GM21447 (cell line): ENCODE measurements at regions not wholly inside any gene's neighbourhood (a gene's known extent, or its start where the extent isn't known, plus 50 kb on each side); places are given as distances from the start of the nearest gene placed in this dataset.

ENCODE experiments used
- ATAC-seq: cut with Tn5 transposase; IDR thresholded peaks from one replicate; pipeline ENCODE4 v1.9.1; 2021; ENCODE audit not compliant: unreplicated experiment

GRCh38 chr5:4424895-4425294 is 715.2 kb upstream of the ADAMTS16 start:
- ATAC-seq: no peak

GRCh38 chr5:4440536-4440935 is 699.6 kb upstream of the ADAMTS16 start:
- no peak for ATAC-seq

- no peak for ATAC-seq
Measured at GRCh38 chr5:4442221-4442620, 697.9 kb upstream of the ADAMTS16 start.

- no peak for ATAC-seq
Measured at GRCh38 chr5:4447657-4448056, 692.5 kb upstream of the ADAMTS16 start.

GRCh38 chr5:4453655-4454054 is 686.5 kb upstream of the ADAMTS16 start:
- ATAC-seq: no peak

- no peak for ATAC-seq
Measured at GRCh38 chr5:4479426-4479825, 660.7 kb upstream of the ADAMTS16 start.

- no peak for ATAC-seq
Measured at GRCh38 chr5:4480528-4481349, 659.4 kb upstream of the ADAMTS16 start.

- no peak for ATAC-seq
Measured at GRCh38 chr5:4487581-4487980, 652.5 kb upstream of the ADAMTS16 start.

GRCh38 chr5:4511996-4512656 is 628.0 kb upstream of the ADAMTS16 start:
- ATAC-seq: no peak

- ATAC-seq: no peak
Measured at GRCh38 chr5:4513381-4513780, 626.7 kb upstream of the ADAMTS16 start.

- ATAC-seq: no peak
Measured at GRCh38 chr5:4514067-4514648, 626.0 kb upstream of the ADAMTS16 start.

GRCh38 chr5:4518903-4519672 is 621.0 kb upstream of the ADAMTS16 start:
- ATAC-seq: no peak

- no peak for ATAC-seq
Measured at GRCh38 chr5:4520559-4520958, 619.6 kb upstream of the ADAMTS16 start.

- ATAC-seq: no peak
Measured at GRCh38 chr5:4523038-4523437, 617.1 kb upstream of the ADAMTS16 start.

GRCh38 chr5:4531756-4532704 is 608.1 kb upstream of the ADAMTS16 start:
- ATAC-seq: no peak

- no peak for ATAC-seq
Measured at GRCh38 chr5:4532705-4533080, 607.4 kb upstream of the ADAMTS16 start.

- ATAC-seq: no peak
Measured at GRCh38 chr5:4533457-4534105, 606.5 kb upstream of the ADAMTS16 start.

- ATAC-seq: no peak
Measured at GRCh38 chr5:4537489-4537888, 602.6 kb upstream of the ADAMTS16 start.

GRCh38 chr5:4540375-4541173 is 599.6 kb upstream of the ADAMTS16 start:
- no peak for ATAC-seq
